CD4-positive, alpha-beta memory T cell (primary cell): ENCODE measurements at regions not wholly inside any gene's neighbourhood (a gene's known extent, or its start where the extent isn't known, plus 50 kb on each side); places are given as distances from the start of the nearest gene placed in this dataset.
A peak's percentile ranks its signal among the peaks of the same experiment; 100 is the strongest.

Experiments used
- CTCF ChIA-PET: fragments of 350-600 bp; sonication (Branson Sonifier 250); formaldehyde crosslinking; loops from one replicate; lab custom pipeline; 2021; ENCODE audit warnings: inconsistent platforms; ENCODE audit not compliant: partially characterized antibody; lab: Charles Lee
- POLR2A ChIA-PET: fragments of 350-600 bp; sonication (Branson Sonifier 250); formaldehyde crosslinking; loops from one replicate; lab custom pipeline; 2021; ENCODE audit not compliant: partially characterized antibody; lab: Charles Lee
- DNase-seq, 5 donors: peaks; one replicate each; pipeline versions ENCODE4 v3.0.0 to v3.0.0-alpha.2; 2020 to 2022; ENCODE audit warnings: mixed read lengths in 1 of 5
- H3K27ac ChIP-seq: one replicate; pipeline ENCODE4 v1.7.0; 2013; ENCODE audit warnings: low read depth, low read length
- H3K27me3 ChIP-seq: 2 replicates; pipeline ENCODE4 v1.7.0; 2013; ENCODE audit warnings: mild to moderate bottlenecking, low read length, moderate library complexity; ENCODE audit not compliant: insufficient read depth
- H3K36me3 ChIP-seq: 2 replicates; pipeline ENCODE4 v1.7.0; 2013; ENCODE audit warnings: mild to moderate bottlenecking, low read length, moderate library complexity; ENCODE audit not compliant: insufficient read depth
- H3K4me1 ChIP-seq: 2 replicates; pipeline ENCODE4 v1.7.0; 2013; ENCODE audit warnings: mild to moderate bottlenecking, low read length, moderate library complexity; ENCODE audit not compliant: insufficient read depth
- H3K4me3 ChIP-seq, 2 donors: one replicate each; pipeline ENCODE4 v1.7.0; 2013; ENCODE audit warnings: low read length in 2 of 2, mild to moderate bottlenecking in 1 of 2
- H3K9me3 ChIP-seq, 2 donors: one replicate each; pipeline ENCODE4 v1.7.0; 2013; ENCODE audit warnings: low read length in 2 of 2, control low read depth in 1 of 2; ENCODE audit not compliant: control insufficient read depth in 1 of 2
- H3K27ac Mint-ChIP-seq, 7 donors: one replicate each; pipeline ENCODE4 v1.8.0; 2020 to 2021; ENCODE audit warnings: mixed read lengths in 7 of 7, mild to moderate bottlenecking in 6 of 7, inconsistent platforms in 3 of 7, moderate library complexity in 3 of 7
- H3K27me3 Mint-ChIP-seq, 2 donors: one replicate each; pipeline ENCODE4 v1.8.0; 2020 to 2021; ENCODE audit warnings: mixed read lengths in 2 of 2
- H3K36me3 Mint-ChIP-seq, 2 donors: one replicate each; pipeline ENCODE4 v1.8.0; 2020 to 2021; ENCODE audit warnings: mixed read lengths in 2 of 2, inconsistent platforms in 1 of 2, mild to moderate bottlenecking in 1 of 2
- H3K4me1 Mint-ChIP-seq, 4 donors: one replicate each; pipeline ENCODE4 v1.8.0; 2020 to 2021; ENCODE audit warnings: mixed read lengths in 4 of 4, mild to moderate bottlenecking in 1 of 4
- H3K4me3 Mint-ChIP-seq, 8 donors: one replicate each; pipeline ENCODE4 v1.8.0; 2020 to 2021; ENCODE audit warnings: mixed read lengths in 8 of 8, mild to moderate bottlenecking in 7 of 8, moderate library complexity in 6 of 8, inconsistent platforms in 3 of 8
- H3K9me3 Mint-ChIP-seq, 8 donors: one replicate each; pipeline ENCODE4 v1.8.0; 2020 to 2021; ENCODE audit warnings: mixed read lengths in 8 of 8, mild to moderate bottlenecking in 5 of 8, inconsistent platforms in 3 of 8, moderate library complexity in 1 of 8
- intact Hi-C: fragments of 100-400 bp; cut with micrococcal nuclease; formaldehyde crosslinking; loops from one replicate; pipeline ENCODE4 v1.15.1; 2023

DNA sequence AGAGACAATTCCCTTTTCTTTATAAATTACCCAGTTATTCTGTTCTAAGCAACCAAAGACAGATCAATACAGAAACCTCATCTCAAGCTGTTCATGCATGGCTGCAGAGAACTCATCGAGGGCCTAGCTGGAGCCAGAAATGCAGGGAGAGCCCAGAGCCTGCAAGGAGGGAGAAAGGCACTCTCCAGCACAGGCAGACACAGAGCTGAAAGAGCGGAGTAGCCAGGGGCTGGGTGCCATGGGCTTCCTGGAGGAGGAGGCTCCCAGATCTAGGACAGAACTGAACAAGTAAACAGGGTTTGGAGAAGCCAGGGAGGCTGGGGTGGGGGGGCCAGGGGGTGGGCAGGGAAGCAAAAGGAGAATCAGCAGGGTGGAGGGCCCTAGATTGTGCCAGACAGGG lies 144.2 kb upstream of the ZNF507 start:
- Mint-ChIP-seq H3K27ac (no peak overlapping the region), H3K4me1 (peaks cover 0 to 4% (median 4%) of the 10 kb centered on the region in 4 donors), H3K36me3 (no peaks in the 10 kb centered on the region), H3K27me3 (peaks cover 9 to 17% of the 10 kb centered on the region in 2 donors), H3K4me3 (peak overlapping the region in 1 of 8 donors; percentile 40), H3K9me3 (peaks cover 0 to 1% (median 0%) of the 10 kb centered on the region in 8 donors)
- Histone ChIP-seq H3K4me1 (peaks cover 4% of the 10 kb centered on the region), H3K27me3 (no peaks in the 10 kb centered on the region), H3K9me3 (no peaks in the 10 kb centered on the region), H3K4me3 (no peak overlapping the region), H3K36me3 (no peaks in the 10 kb centered on the region), H3K27ac (no peak overlapping the region)
- DNase-seq = no peak
- ChIA-PET CTCF (interaction anchor here (1.3 kb wide), 1 partner anchor 23 kb away, joined by 3 read pairs; no protein-coding TSS in a partner anchor), POLR2A (no interaction called here)
- intact Hi-C loops = no loop called here

GRCh38 chr19:32201636-32202051 lies 143.8 kb upstream of the ZNF507 start:
- Mint-ChIP-seq H3K27me3 (peaks cover 11 to 19% of the 10 kb centered on the region in 2 donors), H3K4me3 (no peak overlapping the region), H3K4me1 (peaks cover 0 to 4% (median 4%) of the 10 kb centered on the region in 4 donors), H3K27ac (no peak overlapping the region), H3K36me3 (no peaks in the 10 kb centered on the region), H3K9me3 (peaks cover 0 to 3% (median 0%) of the 10 kb centered on the region in 8 donors)
- no peaks in the 10 kb centered on the region for H3K27me3 ChIP-seq
- no peak overlapping the region for H3K27ac ChIP-seq
- H3K4me1 ChIP-seq = peaks cover 4% of the 10 kb centered on the region
- H3K4me3 ChIP-seq = no peak overlapping the region
- POLR2A ChIA-PET = no interaction called here
- H3K36me3 ChIP-seq = no peaks in the 10 kb centered on the region
- no peaks in the 10 kb centered on the region for H3K9me3 ChIP-seq
- intact Hi-C loops = no loop called here
- CTCF ChIA-PET = interaction anchor here (1.3 kb wide), 1 partner anchor 23 kb away, joined by 3 read pairs; no protein-coding TSS in a partner anchor
- no peak for DNase-seq

DNA sequence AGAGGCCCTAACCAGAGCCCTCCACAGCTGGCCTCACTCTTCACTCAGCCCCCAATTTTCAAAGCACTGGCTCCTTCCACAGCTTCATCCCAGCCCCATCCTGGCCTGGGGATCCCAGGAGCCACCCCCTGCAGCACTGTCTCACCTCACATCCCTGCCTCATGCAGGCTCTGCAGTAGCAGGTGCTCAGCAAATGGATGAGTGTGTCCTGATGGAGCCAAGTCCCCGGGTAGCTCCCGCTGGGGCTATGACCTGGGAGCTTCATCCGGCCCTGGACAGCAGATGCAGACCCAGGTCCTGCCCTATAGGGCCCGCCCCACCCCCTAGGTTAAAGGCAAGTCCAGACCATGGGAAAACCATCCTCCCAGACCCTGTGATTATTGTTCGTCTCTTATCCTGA lies 143.2 kb upstream of the ZNF507 start:
- ChIA-PET POLR2A (no interaction called here), CTCF (interaction anchor here (1.2 to 1.3 kb wide), 2 partner anchors 22 kb away, joined by 3 read pairs; no protein-coding TSS in a partner anchor)
- Mint-ChIP-seq H3K36me3 (no peaks in the 10 kb centered on the region), H3K27ac (no peak overlapping the region), H3K4me1 (peaks cover 0 to 4% (median 4%) of the 10 kb centered on the region in 4 donors), H3K27me3 (peaks cover 12 to 19% of the 10 kb centered on the region in 2 donors), H3K4me3 (no peak overlapping the region), H3K9me3 (peaks cover 0 to 3% (median 1%) of the 10 kb centered on the region in 8 donors)
- H3K27me3 ChIP-seq = no peaks in the 10 kb centered on the region
- DNase-seq = no peak
- no peaks in the 10 kb centered on the region for H3K36me3 ChIP-seq
- intact Hi-C loops = no loop called here
- H3K4me3 ChIP-seq = no peak overlapping the region
- peaks cover 4% of the 10 kb centered on the region for H3K4me1 ChIP-seq
- no peak overlapping the region for H3K27ac ChIP-seq
- no peaks in the 10 kb centered on the region for H3K9me3 ChIP-seq

DNA sequence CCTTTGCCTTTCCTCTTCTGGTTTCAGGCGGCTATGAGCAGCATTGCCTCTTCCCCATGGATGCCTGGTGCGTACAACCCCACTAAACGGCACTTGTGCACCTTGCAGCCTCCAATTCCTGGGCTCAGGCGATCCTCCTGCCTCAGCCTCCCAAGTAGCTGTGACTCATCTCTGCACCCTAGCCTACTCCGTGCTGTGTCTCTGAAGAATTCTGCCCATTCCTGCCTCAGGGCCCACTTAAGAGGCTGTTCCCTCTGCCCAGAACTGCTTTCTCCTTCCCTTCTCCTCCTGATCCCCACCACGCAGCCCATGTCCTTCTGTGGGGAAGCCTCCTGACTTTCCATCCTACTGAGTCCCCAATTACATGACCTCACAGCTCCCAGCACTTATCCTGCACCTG lies 142.2 kb upstream of the ZNF507 start:
- H3K4me3 ChIP-seq = no peak overlapping the region
- H3K36me3 ChIP-seq = no peaks in the 10 kb centered on the region
- peaks cover 0 to 9% (median 2%) of the 10 kb centered on the region in 8 donors for H3K9me3 Mint-ChIP-seq
- H3K27ac ChIP-seq = no peak overlapping the region
- no peaks in the 10 kb centered on the region for H3K9me3 ChIP-seq
- peaks cover 16 to 19% of the 10 kb centered on the region in 2 donors for H3K27me3 Mint-ChIP-seq
- intact Hi-C loops = no loop called here
- peaks cover 0 to 4% (median 4%) of the 10 kb centered on the region in 4 donors for H3K4me1 Mint-ChIP-seq
- DNase-seq = no peak
- no peaks in the 10 kb centered on the region for H3K36me3 Mint-ChIP-seq
- H3K4me3 Mint-ChIP-seq = no peak overlapping the region
- POLR2A ChIA-PET = no interaction called here
- CTCF ChIA-PET = interaction anchor here (1.2 kb wide), 1 partner anchor 21 kb away, joined by 3 read pairs; no protein-coding TSS in a partner anchor
- no peaks in the 10 kb centered on the region for H3K27me3 ChIP-seq
- no peak overlapping the region for H3K27ac Mint-ChIP-seq
- peaks cover 4% of the 10 kb centered on the region for H3K4me1 ChIP-seq

DNA sequence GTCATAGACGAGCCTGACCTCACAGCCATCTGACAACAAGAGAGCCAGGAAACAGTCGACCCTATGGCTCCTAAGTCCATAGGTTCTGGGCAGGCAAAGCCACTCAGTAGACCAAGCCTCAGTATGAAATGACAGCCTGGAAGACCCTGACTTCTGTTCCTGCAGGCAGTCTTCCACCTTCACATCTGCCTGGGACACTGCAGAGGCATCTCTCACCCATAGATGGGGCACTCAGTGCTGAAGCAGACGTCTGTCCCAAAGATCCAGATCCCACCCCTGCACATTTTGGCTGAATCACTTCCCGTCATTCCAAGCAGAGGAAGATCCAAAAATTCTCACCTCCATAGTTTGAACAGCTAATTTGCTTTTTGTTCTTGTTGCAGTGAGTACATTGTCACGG lies 139.3 kb upstream of the ZNF507 start:
- CTCF ChIA-PET = no interaction called here
- H3K4me3 ChIP-seq = no peak overlapping the region
- DNase-seq = no peak
- peaks cover 0 to 3% of the 10 kb centered on the region in 2 donors for H3K9me3 ChIP-seq
- H3K36me3 ChIP-seq = no peaks in the 10 kb centered on the region
- POLR2A ChIA-PET = no interaction called here
- peaks cover 4% of the 10 kb centered on the region for H3K4me1 ChIP-seq
- no peak overlapping the region for H3K4me3 Mint-ChIP-seq
- H3K27ac ChIP-seq = no peak overlapping the region
- H3K27me3 Mint-ChIP-seq = peaks cover 14 to 16% of the 10 kb centered on the region in 2 donors
- peaks cover 6 to 20% (median 16%) of the 10 kb centered on the region in 8 donors for H3K9me3 Mint-ChIP-seq
- H3K36me3 Mint-ChIP-seq = peaks cover 0 to 2% of the 10 kb centered on the region in 2 donors
- H3K4me1 Mint-ChIP-seq = peaks cover 0 to 4% (median 4%) of the 10 kb centered on the region in 4 donors
- intact Hi-C loops = no loop called here
- no peaks in the 10 kb centered on the region for H3K27me3 ChIP-seq
- no peak overlapping the region for H3K27ac Mint-ChIP-seq

DNA sequence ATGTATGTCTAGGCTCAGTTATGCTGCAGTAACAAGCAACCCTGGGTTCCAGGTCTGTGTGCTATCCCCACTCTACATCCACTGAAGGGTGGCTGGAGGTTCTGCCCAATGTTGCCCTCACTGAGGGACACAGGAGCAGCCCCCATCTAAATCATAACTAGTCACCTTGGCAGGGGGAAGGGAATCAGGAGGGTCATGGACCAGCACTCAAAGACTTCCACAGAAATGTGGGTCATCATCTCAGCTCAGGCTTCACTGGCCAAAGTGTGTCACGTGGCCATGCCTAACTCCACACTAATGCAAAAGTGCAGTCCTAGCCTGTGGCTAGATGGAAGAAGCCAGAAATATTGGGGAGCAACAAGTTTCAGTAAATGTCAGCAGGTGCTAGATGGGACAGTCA lies 137.3 kb upstream of the ZNF507 start:
- H3K9me3 ChIP-seq = peaks cover 0 to 3% of the 10 kb centered on the region in 2 donors
- H3K27me3 ChIP-seq = no peaks in the 10 kb centered on the region
- no peak overlapping the region for H3K4me3 Mint-ChIP-seq
- intact Hi-C loops = no loop called here
- H3K27ac Mint-ChIP-seq = no peak overlapping the region
- no peaks in the 10 kb centered on the region for H3K4me1 ChIP-seq
- no peak for DNase-seq
- POLR2A ChIA-PET = no interaction called here
- H3K4me3 ChIP-seq = no peak overlapping the region
- CTCF ChIA-PET = interaction anchor here (0.9 kb wide), 1 partner anchor 17 kb away, joined by 4 read pairs; no protein-coding TSS in a partner anchor
- H3K36me3 Mint-ChIP-seq = peaks cover 0 to 2% of the 10 kb centered on the region in 2 donors
- H3K27me3 Mint-ChIP-seq = peaks cover 9 to 20% of the 10 kb centered on the region in 2 donors
- H3K4me1 Mint-ChIP-seq = no peaks in the 10 kb centered on the region
- peaks cover 6 to 27% (median 21%) of the 10 kb centered on the region in 8 donors for H3K9me3 Mint-ChIP-seq
- H3K27ac ChIP-seq = no peak overlapping the region
- no peaks in the 10 kb centered on the region for H3K36me3 ChIP-seq

GRCh38 chr19:32219392-32219791 lies 126.0 kb upstream of the ZNF507 start:
- Mint-ChIP-seq H3K36me3 (no peaks in the 10 kb centered on the region), H3K9me3 (peaks cover 0 to 2% (median 0%) of the 10 kb centered on the region in 8 donors), H3K27me3 (peaks cover 14 to 21% of the 10 kb centered on the region in 2 donors), H3K27ac (no peak overlapping the region), H3K4me1 (peaks cover under 1 to 10% (median 3%) of the 10 kb centered on the region in 4 donors), H3K4me3 (no peak overlapping the region)
- no peak for DNase-seq
- ChIA-PET CTCF (interaction anchor here (1.9 kb wide), 1 partner anchor 1537 kb away, joined by 4 read pairs; no protein-coding TSS in a partner anchor), POLR2A (no interaction called here)
- no peaks in the 10 kb centered on the region for H3K9me3 ChIP-seq
- intact Hi-C loops = no loop called here
- peaks cover 14% of the 10 kb centered on the region for H3K27me3 ChIP-seq
- H3K4me3 ChIP-seq = no peak overlapping the region
- H3K27ac ChIP-seq = no peak overlapping the region
- H3K36me3 ChIP-seq = no peaks in the 10 kb centered on the region
- peaks cover 11% of the 10 kb centered on the region for H3K4me1 ChIP-seq
